ENCODE measurements at regions not wholly inside any gene's neighbourhood (a gene's known extent, or its start where the extent isn't known, plus 50 kb on each side); places are given as distances from the start of the nearest gene placed in this dataset.
"Not testable (repeated sequence)": the region's sequence is repeated elsewhere in the genome, so short reads cannot be mapped to it uniquely, and the experiment has no call there.

GRCh38 chr2:111424176-111424575 is 303.5 kb downstream of the BCL2L11 start:
- not testable (repeated sequence) for DNase-seq; H3K4me1 ChIP-seq (ENCODE audit: insufficient read depth, low read length); H3K9ac ChIP-seq (ENCODE audit: low read depth, low read length); H3K27ac ChIP-seq (ENCODE audit: low read length); H3K36me3 ChIP-seq (ENCODE audit: insufficient read depth, low read length); H3K4me2 ChIP-seq (ENCODE audit: insufficient read depth, low read length); H3K27me3 ChIP-seq (ENCODE audit: insufficient read depth, low read length, poor library complexity); H3K4me3 ChIP-seq (ENCODE audit: low read depth in 1 of 2, low read length in 2 of 2); H3K9me3 ChIP-seq (ENCODE audit: insufficient read depth, low read length, severe bottlenecking); H2AFZ ChIP-seq (ENCODE audit: low read depth, low read length); H4K20me1 ChIP-seq (ENCODE audit: insufficient read depth, low read length)
- 0 out of 3 replicates have a peak, but pooled peaks have one; percentile 9 for ATAC-seq (ENCODE audit: insufficient read depth, low read depth)
- H3K79me2 ChIP-seq (ENCODE audit: insufficient read depth, low read length) = peaks cover 11% of the 10 kb centered on the region

GRCh38 chr2:111424851-111425309 is 304.2 kb downstream of the BCL2L11 start:
- not testable (repeated sequence) for H3K9ac ChIP-seq (ENCODE audit: low read depth, low read length); H3K27me3 ChIP-seq (ENCODE audit: insufficient read depth, low read length, poor library complexity); H3K36me3 ChIP-seq (ENCODE audit: insufficient read depth, low read length); H3K4me3 ChIP-seq (ENCODE audit: low read depth in 1 of 2, low read length in 2 of 2); H3K9me3 ChIP-seq (ENCODE audit: insufficient read depth, low read length, severe bottlenecking); H3K4me2 ChIP-seq (ENCODE audit: insufficient read depth, low read length); H3K4me1 ChIP-seq (ENCODE audit: insufficient read depth, low read length); H2AFZ ChIP-seq (ENCODE audit: low read depth, low read length); H4K20me1 ChIP-seq (ENCODE audit: insufficient read depth, low read length)
- Histone ChIP-seq H3K27ac (ENCODE audit: low read length) (peak overlapping the region; percentile 45; the same call in 1 of the 2 replicates), H3K79me2 (ENCODE audit: insufficient read depth, low read length) (peaks cover 14% of the 10 kb centered on the region)
- ATAC-seq (ENCODE audit: insufficient read depth, low read depth) = peak; percentile 58
- DNase-seq = peak; percentile 18

GRCh38 chr2:111425789-111426201 is 305.1 kb downstream of the BCL2L11 start:
- H3K36me3 ChIP-seq (ENCODE audit: insufficient read depth, low read length) = not testable (repeated sequence)

GRCh38 chr2:111427346-111427745 is 306.6 kb downstream of the BCL2L11 start:
- H3K4me1 ChIP-seq (ENCODE audit: insufficient read depth, low read length) = peaks cover 13% of the 10 kb centered on the region
- H3K9ac ChIP-seq (ENCODE audit: low read depth, low read length); H2AFZ ChIP-seq (ENCODE audit: low read depth, low read length); H4K20me1 ChIP-seq (ENCODE audit: insufficient read depth, low read length); H3K4me2 ChIP-seq (ENCODE audit: insufficient read depth, low read length); H3K27ac ChIP-seq (ENCODE audit: low read length); H3K9me3 ChIP-seq (ENCODE audit: insufficient read depth, low read length, severe bottlenecking); H3K36me3 ChIP-seq (ENCODE audit: insufficient read depth, low read length); DNase-seq; H3K27me3 ChIP-seq (ENCODE audit: insufficient read depth, low read length, poor library complexity); ATAC-seq (ENCODE audit: insufficient read depth, low read depth); H3K4me3 ChIP-seq (ENCODE audit: low read depth in 1 of 2, low read length in 2 of 2): not testable (repeated sequence)
- peaks cover 20% of the 10 kb centered on the region for H3K79me2 ChIP-seq (ENCODE audit: insufficient read depth, low read length)

More at GRCh38 chr2:111425789-111426201, 305.1 kb downstream of the BCL2L11 start:
- H4K20me1 ChIP-seq (ENCODE audit: insufficient read depth, low read length); H3K4me2 ChIP-seq (ENCODE audit: insufficient read depth, low read length); DNase-seq; H3K9me3 ChIP-seq (ENCODE audit: insufficient read depth, low read length, severe bottlenecking); H3K4me1 ChIP-seq (ENCODE audit: insufficient read depth, low read length); H3K27ac ChIP-seq (ENCODE audit: low read length); H3K4me3 ChIP-seq (ENCODE audit: low read depth in 1 of 2, low read length in 2 of 2); H3K27me3 ChIP-seq (ENCODE audit: insufficient read depth, low read length, poor library complexity); H2AFZ ChIP-seq (ENCODE audit: low read depth, low read length); ATAC-seq (ENCODE audit: insufficient read depth, low read depth); H3K9ac ChIP-seq (ENCODE audit: low read depth, low read length): not testable (repeated sequence)
- peaks cover 17% of the 10 kb centered on the region for H3K79me2 ChIP-seq (ENCODE audit: insufficient read depth, low read length)

- H3K79me2 ChIP-seq (ENCODE audit: insufficient read depth, low read length) = peaks cover 25% of the 10 kb centered on the region
- not testable (repeated sequence) for H2AFZ ChIP-seq (ENCODE audit: low read depth, low read length); H3K4me3 ChIP-seq (ENCODE audit: low read depth in 1 of 2, low read length in 2 of 2); DNase-seq; H3K9ac ChIP-seq (ENCODE audit: low read depth, low read length); H3K4me2 ChIP-seq (ENCODE audit: insufficient read depth, low read length); ATAC-seq (ENCODE audit: insufficient read depth, low read depth); H3K27ac ChIP-seq (ENCODE audit: low read length); H3K9me3 ChIP-seq (ENCODE audit: insufficient read depth, low read length, severe bottlenecking); H3K27me3 ChIP-seq (ENCODE audit: insufficient read depth, low read length, poor library complexity); H3K36me3 ChIP-seq (ENCODE audit: insufficient read depth, low read length); H4K20me1 ChIP-seq (ENCODE audit: insufficient read depth, low read length)
- peaks cover 23% of the 10 kb centered on the region for H3K4me1 ChIP-seq (ENCODE audit: insufficient read depth, low read length)
These were observed 308.2 kb downstream of the BCL2L11 start for GRCh38 chr2:111428915-111429314.

GRCh38 chr2:111429353-111429752 is 308.6 kb downstream of the BCL2L11 start:
- H3K4me2 ChIP-seq (ENCODE audit: insufficient read depth, low read length); H3K9me3 ChIP-seq (ENCODE audit: insufficient read depth, low read length, severe bottlenecking); ATAC-seq (ENCODE audit: insufficient read depth, low read depth); H3K27me3 ChIP-seq (ENCODE audit: insufficient read depth, low read length, poor library complexity); DNase-seq; H3K27ac ChIP-seq (ENCODE audit: low read length); H3K4me3 ChIP-seq (ENCODE audit: low read depth in 1 of 2, low read length in 2 of 2); H3K9ac ChIP-seq (ENCODE audit: low read depth, low read length); H4K20me1 ChIP-seq (ENCODE audit: insufficient read depth, low read length); H3K36me3 ChIP-seq (ENCODE audit: insufficient read depth, low read length); H2AFZ ChIP-seq (ENCODE audit: low read depth, low read length): not testable (repeated sequence)
- H3K79me2 ChIP-seq (ENCODE audit: insufficient read depth, low read length) = peaks cover 29% of the 10 kb centered on the region
- peaks cover 24% of the 10 kb centered on the region for H3K4me1 ChIP-seq (ENCODE audit: insufficient read depth, low read length)

- DNase-seq; H3K9me3 ChIP-seq (ENCODE audit: insufficient read depth, low read length, severe bottlenecking); ATAC-seq (ENCODE audit: insufficient read depth, low read depth); H3K27me3 ChIP-seq (ENCODE audit: insufficient read depth, low read length, poor library complexity); H2AFZ ChIP-seq (ENCODE audit: low read depth, low read length); H4K20me1 ChIP-seq (ENCODE audit: insufficient read depth, low read length); H3K9ac ChIP-seq (ENCODE audit: low read depth, low read length); H3K36me3 ChIP-seq (ENCODE audit: insufficient read depth, low read length); H3K4me3 ChIP-seq (ENCODE audit: low read depth in 1 of 2, low read length in 2 of 2); H3K27ac ChIP-seq (ENCODE audit: low read length); H3K4me2 ChIP-seq (ENCODE audit: insufficient read depth, low read length): not testable (repeated sequence)
- Histone ChIP-seq H3K79me2 (ENCODE audit: insufficient read depth, low read length) (peaks cover 31% of the 10 kb centered on the region), H3K4me1 (ENCODE audit: insufficient read depth, low read length) (peaks cover 15% of the 10 kb centered on the region)
These were observed 310.3 kb downstream of the BCL2L11 start for GRCh38 chr2:111430817-111431661.

GRCh38 chr2:111432423-111432822 is 311.7 kb downstream of the BCL2L11 start:
- ATAC-seq (ENCODE audit: insufficient read depth, low read depth) (peak; percentile 92), DNase-seq (peak; percentile 61)
- H3K9ac ChIP-seq (ENCODE audit: low read depth, low read length); H4K20me1 ChIP-seq (ENCODE audit: insufficient read depth, low read length); H3K4me2 ChIP-seq (ENCODE audit: insufficient read depth, low read length); H2AFZ ChIP-seq (ENCODE audit: low read depth, low read length); H3K9me3 ChIP-seq (ENCODE audit: insufficient read depth, low read length, severe bottlenecking); H3K36me3 ChIP-seq (ENCODE audit: insufficient read depth, low read length); H3K27me3 ChIP-seq (ENCODE audit: insufficient read depth, low read length, poor library complexity); H3K4me3 ChIP-seq (ENCODE audit: low read depth in 1 of 2, low read length in 2 of 2): not testable (repeated sequence)
- Histone ChIP-seq H3K4me1 (ENCODE audit: insufficient read depth, low read length) (peaks cover 15% of the 10 kb centered on the region), H3K27ac (ENCODE audit: low read length) (peak overlapping the region; percentile 68), H3K79me2 (ENCODE audit: insufficient read depth, low read length) (peaks cover 29% of the 10 kb centered on the region)
